ENCODE measurements at regions not wholly inside any gene's neighbourhood (a gene's known extent, or its start where the extent isn't known, plus 50 kb on each side); places are given as distances from the start of the nearest gene placed in this dataset.

- TF ChIP-seq CTCF (conservative IDR thresholded peaks at IDR 0.05; ENCODE audit: low read depth, low read length): no peak
- no peak for TF ChIP-seq EZH2phosphoT487 (IDR thresholded peaks at IDR 0.05; ENCODE audit: borderline replicate concordance, low read length)
- TF ChIP-seq EZH2 (IDR thresholded peaks at IDR 0.05; ENCODE audit: low read length, unreplicated experiment): no peak
These were observed 237.0 kb upstream of the SOX9 start for GRCh38 chr17:71883845-71884244.
